CD14-positive monocyte (primary cell): ENCODE measurements at regions not wholly inside any gene's neighbourhood (a gene's known extent, or its start where the extent isn't known, plus 50 kb on each side); places are given as distances from the start of the nearest gene placed in this dataset.

Experiments
- DNase-seq, 3 donors: peaks; one replicate each; pipeline ENCODE4 v3.0.0-alpha.2; 2011 to 2022
- H2AFZ ChIP-seq: 2 replicates; pipeline ENCODE4 v1.6.0; 2012; ENCODE audit warnings: mild to moderate bottlenecking, low read depth, low read length, inconsistent platforms; ENCODE audit not compliant: insufficient read depth, poor library complexity, severe bottlenecking
- H3K27ac ChIP-seq, 2 donors: 1 replicate in 1 of 2; 2 replicates in 1 of 2; pipeline ENCODE4 v1.5.1; 2012 to 2013; ENCODE audit warnings: low read length in 2 of 2, control low read depth in 1 of 2, inconsistent platforms in 1 of 2, low read depth in 1 of 2, mild to moderate bottlenecking in 1 of 2
- H3K27me3 ChIP-seq, 2 donors: one replicate each; pipeline versions ENCODE4 v1.6.0 to v1.6.1; 2011 to 2013; ENCODE audit warnings: low read length in 2 of 2; ENCODE audit not compliant: control insufficient read depth in 2 of 2, insufficient read depth in 2 of 2
- H3K36me3 ChIP-seq, 2 donors: replicated peaks in 1 of 2; 1 replicate in 1 of 2; 2 replicates in 1 of 2; pipeline versions ENCODE4 v1.5.1 to v1.6.1; 2012 to 2013; ENCODE audit warnings: low read length in 2 of 2, control low read depth in 1 of 2, inconsistent platforms in 1 of 2, mild to moderate bottlenecking in 1 of 2; ENCODE audit not compliant: insufficient read depth in 2 of 2, control insufficient read depth in 1 of 2
- H3K4me1 ChIP-seq, 2 donors: 1 replicate in 1 of 2; 2 replicates in 1 of 2; pipeline versions ENCODE4 v1.5.1 to v1.6.1; 2012 to 2013; ENCODE audit warnings: low read length in 2 of 2, control low read depth in 1 of 2, inconsistent platforms in 1 of 2, mild to moderate bottlenecking in 1 of 2, moderate library complexity in 1 of 2; ENCODE audit not compliant: insufficient read depth in 2 of 2, control insufficient read depth in 1 of 2
- H3K4me2 ChIP-seq: replicated peaks from 2 replicates; pipeline ENCODE3; 2012; ENCODE audit warnings: low read length, moderate library complexity, mild to moderate bottlenecking; ENCODE audit not compliant: poor library complexity, severe bottlenecking; ENCODE audit errors: extremely low read depth
- H3K4me3 ChIP-seq, 3 experiments: fragments of 200-600 bp in 1 of 3; sonication (generic) in 1 of 3; replicated peaks in 1 of 3; 1 replicate in 2 of 3; 2 replicates in 1 of 3; pipeline ENCODE4 v1.5.1; 2011 to 2013; ENCODE audit warnings: low read length in 3 of 3, mild to moderate bottlenecking in 3 of 3, control low read depth in 2 of 3, low read depth in 2 of 3, inconsistent platforms in 1 of 3, moderate library complexity in 1 of 3
- H3K79me2 ChIP-seq: 2 replicates; pipeline ENCODE4 v1.6.0; 2012; ENCODE audit warnings: mild to moderate bottlenecking, control low read depth, inconsistent platforms, low read length, moderate library complexity; ENCODE audit not compliant: insufficient read depth
- H3K9ac ChIP-seq: 2 replicates; pipeline ENCODE4 v1.6.0; 2017; ENCODE audit warnings: low read length, mild to moderate bottlenecking; ENCODE audit not compliant: insufficient read depth, poor library complexity, severe bottlenecking
- H3K9me3 ChIP-seq, 2 donors: replicated peaks in 1 of 2; 1 replicate in 1 of 2; 2 replicates in 1 of 2; pipeline versions ENCODE4 v1.5.1 to v1.6.1; 2012 to 2013; ENCODE audit warnings: low read length in 2 of 2, control low read depth in 1 of 2; ENCODE audit not compliant: control insufficient read depth in 1 of 2, insufficient read depth in 1 of 2
- H4K20me1 ChIP-seq: 2 replicates; pipeline ENCODE4 v1.6.0; 2012; ENCODE audit warnings: mild to moderate bottlenecking, low read length, control low read depth, moderate library complexity; ENCODE audit not compliant: insufficient read depth
- H3K27ac Mint-ChIP-seq, 7 donors: one replicate each; pipeline ENCODE4 v1.8.0; 2020; ENCODE audit warnings: mild to moderate bottlenecking in 7 of 7, mixed read lengths in 7 of 7, moderate library complexity in 6 of 7, inconsistent platforms in 2 of 7
- H3K27me3 Mint-ChIP-seq, 3 donors: one replicate each; pipeline ENCODE4 v1.8.0; 2021 to 2022; ENCODE audit warnings: low read depth in 3 of 3, mild to moderate bottlenecking in 3 of 3, mixed read lengths in 3 of 3, moderate library complexity in 3 of 3, inconsistent platforms in 1 of 3
- H3K36me3 Mint-ChIP-seq, 2 donors: one replicate each; pipeline ENCODE4 v1.8.0; 2020; ENCODE audit warnings: mixed read lengths in 2 of 2, inconsistent platforms in 1 of 2, mild to moderate bottlenecking in 1 of 2
- H3K4me1 Mint-ChIP-seq: one replicate; pipeline ENCODE4 v1.8.0; 2020; ENCODE audit warnings: mild to moderate bottlenecking, mixed read lengths
- H3K4me3 Mint-ChIP-seq, 2 donors: one replicate each; pipeline ENCODE4 v1.8.0; 2020; ENCODE audit warnings: mild to moderate bottlenecking in 2 of 2, mixed read lengths in 2 of 2, moderate library complexity in 1 of 2
- H3K9me3 Mint-ChIP-seq, 7 donors: one replicate each; pipeline ENCODE4 v1.8.0; 2020 to 2022; ENCODE audit warnings: mixed read lengths in 7 of 7, mild to moderate bottlenecking in 6 of 7, moderate library complexity in 6 of 7, inconsistent platforms in 2 of 7
- WGBS: methylation state at CpG from one replicate; pipeline ENCODE4 v1.1.5; 2013; ENCODE audit warnings: missing lambda C conversion rate; ENCODE audit not compliant: insufficient coverage; 5-methylcytosine and 5-hydroxymethylcytosine counted together
- intact Hi-C, 2 donors: fragments of 100-400 bp; cut with micrococcal nuclease; formaldehyde crosslinking; loops; one replicate each; pipeline versions ENCODE4 v1.15.0 to v1.15.1; 2023
- TF ChIP-seq, protein P1 (sequence below): fragments of 200-600 bp; IDR thresholded peaks from one replicate; pipeline ENCODE4 v1.8.0; 2022; ENCODE audit warnings: antibody characterized with exemption, mild to moderate bottlenecking

DNA sequence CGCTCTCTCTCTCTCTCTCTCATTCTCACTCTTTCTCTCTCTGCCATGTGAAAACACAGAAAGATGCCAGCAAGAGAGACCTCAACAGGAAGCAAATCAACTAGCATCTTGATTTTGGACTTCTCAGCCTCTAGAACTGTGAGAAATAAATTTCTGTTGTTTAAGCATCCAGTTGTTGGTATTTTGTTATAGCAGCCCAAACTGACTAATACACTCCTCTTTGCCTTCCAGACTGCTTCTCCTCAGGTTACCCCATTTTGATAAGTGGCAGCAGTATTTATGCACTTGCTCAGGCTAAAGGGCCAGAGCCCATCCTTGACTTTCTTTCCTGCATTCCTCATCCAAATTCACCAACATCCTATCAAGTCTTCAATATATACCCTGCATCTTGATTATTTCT, 76.6 kb upstream of the NANOGP8 start:
- H3K27me3 Mint-ChIP-seq: no peaks in the 10 kb centered on the region
- no peaks in the 10 kb centered on the region for H3K36me3 Mint-ChIP-seq
- no peak overlapping the region for H3K4me3 Mint-ChIP-seq
- Histone ChIP-seq H3K4me2 (no peak overlapping the region), H3K4me1 (no peaks in the 10 kb centered on the region), H2AFZ (no peak overlapping the region), H3K36me3 (no peaks in the 10 kb centered on the region), H3K9ac (no peak overlapping the region), H3K9me3 (no peaks in the 10 kb centered on the region), H4K20me1 (no peaks in the 10 kb centered on the region), H3K79me2 (no peaks in the 10 kb centered on the region), H3K27me3 (no peaks in the 10 kb centered on the region), H3K27ac (no peak overlapping the region), H3K4me3 (no peak overlapping the region)
- no CpG with 5 or more reads among the region's 1 CpG for WGBS
- peaks cover 0 to 4% (median 0%) of the 10 kb centered on the region in 7 donors for H3K9me3 Mint-ChIP-seq
- TF ChIP-seq, protein P1, sequence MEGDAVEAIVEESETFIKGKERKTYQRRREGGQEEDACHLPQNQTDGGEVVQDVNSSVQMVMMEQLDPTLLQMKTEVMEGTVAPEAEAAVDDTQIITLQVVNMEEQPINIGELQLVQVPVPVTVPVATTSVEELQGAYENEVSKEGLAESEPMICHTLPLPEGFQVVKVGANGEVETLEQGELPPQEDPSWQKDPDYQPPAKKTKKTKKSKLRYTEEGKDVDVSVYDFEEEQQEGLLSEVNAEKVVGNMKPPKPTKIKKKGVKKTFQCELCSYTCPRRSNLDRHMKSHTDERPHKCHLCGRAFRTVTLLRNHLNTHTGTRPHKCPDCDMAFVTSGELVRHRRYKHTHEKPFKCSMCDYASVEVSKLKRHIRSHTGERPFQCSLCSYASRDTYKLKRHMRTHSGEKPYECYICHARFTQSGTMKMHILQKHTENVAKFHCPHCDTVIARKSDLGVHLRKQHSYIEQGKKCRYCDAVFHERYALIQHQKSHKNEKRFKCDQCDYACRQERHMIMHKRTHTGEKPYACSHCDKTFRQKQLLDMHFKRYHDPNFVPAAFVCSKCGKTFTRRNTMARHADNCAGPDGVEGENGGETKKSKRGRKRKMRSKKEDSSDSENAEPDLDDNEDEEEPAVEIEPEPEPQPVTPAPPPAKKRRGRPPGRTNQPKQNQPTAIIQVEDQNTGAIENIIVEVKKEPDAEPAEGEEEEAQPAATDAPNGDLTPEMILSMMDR: no peak
- H3K4me1 Mint-ChIP-seq: no peaks in the 10 kb centered on the region
- intact Hi-C loops: no loop called here
- no peak for DNase-seq
- no peak overlapping the region for H3K27ac Mint-ChIP-seq

- no peak overlapping the region for H3K9ac ChIP-seq
- WGBS: 71% methylated on average over 2 of the region's 2 CpGs
- Mint-ChIP-seq H3K36me3 (no peaks in the 10 kb centered on the region), H3K4me3 (no peak overlapping the region), H3K9me3 (peaks cover 0 to 4% (median 0%) of the 10 kb centered on the region in 7 donors), H3K4me1 (no peaks in the 10 kb centered on the region), H3K27me3 (no peaks in the 10 kb centered on the region), H3K27ac (no peak overlapping the region)
- no peak for DNase-seq
- no peaks in the 10 kb centered on the region for H3K79me2 ChIP-seq
- no peaks in the 10 kb centered on the region for H3K36me3 ChIP-seq
- TF ChIP-seq, protein P1: no peak
- H3K4me3 ChIP-seq: no peak overlapping the region
- no peaks in the 10 kb centered on the region for H3K9me3 ChIP-seq
- H3K4me2 ChIP-seq: no peak overlapping the region
- H4K20me1 ChIP-seq: no peaks in the 10 kb centered on the region
- H2AFZ ChIP-seq: no peak overlapping the region
- no peak overlapping the region for H3K27ac ChIP-seq
- H3K4me1 ChIP-seq: no peaks in the 10 kb centered on the region
- no peaks in the 10 kb centered on the region for H3K27me3 ChIP-seq
- intact Hi-C loops: no loop called here
Observed at GRCh38 chr15:35159170-35159569, 74.1 kb upstream of the NANOGP8 start.
